NCI-H82 treated with DMSO at 0.1 percent for 48 hours (cell line): ENCODE measurements at regions not wholly inside any gene's neighbourhood (a gene's known extent, or its start where the extent isn't known, plus 50 kb on each side); places are given as distances from the start of the nearest gene placed in this dataset.

Experiments used
- DNase-seq: peaks from one replicate; lab custom pipeline; 2025; ENCODE audit not compliant: unreplicated experiment; lab: John Stamatoyannopoulos, UW

GRCh38 chr5:123244458-123244857 lies 155.4 kb downstream of the PRDM6 start:
- no peak for DNase-seq
